MM.1S (cell line): ENCODE measurements at regions not wholly inside any gene's neighbourhood (a gene's known extent, or its start where the extent isn't known, plus 50 kb on each side); places are given as distances from the start of the nearest gene placed in this dataset.

Experiments
- EZH2 ChIP-seq: fragments of 300-600 bp; sonication (generic); optimal IDR thresholded peaks from 2 replicates; pipeline ENCODE3; 2017; ENCODE audit warnings: low read depth, mild to moderate bottlenecking, antibody characterized with exemption, low read length, mixed read lengths
- EZH2phosphoT487 ChIP-seq: fragments of 300-600 bp; sonication (generic); IDR thresholded peaks from 2 replicates; pipeline ENCODE4 v1.6.1; 2018; ENCODE audit warnings: antibody characterized with exemption, low read length
- TF ChIP-seq, protein P1 (sequence below): fragments of 300-600 bp; sonication (generic); IDR thresholded peaks from 2 replicates; pipeline ENCODE4 v1.5.1; 2016; ENCODE audit warnings: antibody characterized with exemption, low read length, mixed read lengths

DNA sequence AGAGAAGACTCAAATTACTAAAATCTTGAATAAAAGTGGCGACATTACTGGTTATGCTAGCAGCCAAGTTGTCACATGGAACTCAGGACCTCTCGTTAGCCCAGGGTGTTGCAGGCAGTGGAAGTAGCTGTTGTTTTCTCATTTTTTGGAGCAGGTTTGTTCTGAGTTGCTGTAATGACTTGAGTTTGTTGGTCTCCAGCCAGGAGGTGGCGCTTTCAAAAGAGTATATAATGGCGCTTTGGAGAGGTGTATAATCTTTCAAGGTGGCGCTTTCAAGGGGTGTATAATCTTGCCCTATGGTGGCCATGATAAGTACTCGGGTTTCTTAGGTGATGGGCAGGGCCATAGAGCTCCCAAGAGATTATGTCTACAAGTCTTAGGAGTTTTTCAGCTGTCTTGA is 632.7 kb downstream of the NTRK3 start:
- TF ChIP-seq, protein P1, sequence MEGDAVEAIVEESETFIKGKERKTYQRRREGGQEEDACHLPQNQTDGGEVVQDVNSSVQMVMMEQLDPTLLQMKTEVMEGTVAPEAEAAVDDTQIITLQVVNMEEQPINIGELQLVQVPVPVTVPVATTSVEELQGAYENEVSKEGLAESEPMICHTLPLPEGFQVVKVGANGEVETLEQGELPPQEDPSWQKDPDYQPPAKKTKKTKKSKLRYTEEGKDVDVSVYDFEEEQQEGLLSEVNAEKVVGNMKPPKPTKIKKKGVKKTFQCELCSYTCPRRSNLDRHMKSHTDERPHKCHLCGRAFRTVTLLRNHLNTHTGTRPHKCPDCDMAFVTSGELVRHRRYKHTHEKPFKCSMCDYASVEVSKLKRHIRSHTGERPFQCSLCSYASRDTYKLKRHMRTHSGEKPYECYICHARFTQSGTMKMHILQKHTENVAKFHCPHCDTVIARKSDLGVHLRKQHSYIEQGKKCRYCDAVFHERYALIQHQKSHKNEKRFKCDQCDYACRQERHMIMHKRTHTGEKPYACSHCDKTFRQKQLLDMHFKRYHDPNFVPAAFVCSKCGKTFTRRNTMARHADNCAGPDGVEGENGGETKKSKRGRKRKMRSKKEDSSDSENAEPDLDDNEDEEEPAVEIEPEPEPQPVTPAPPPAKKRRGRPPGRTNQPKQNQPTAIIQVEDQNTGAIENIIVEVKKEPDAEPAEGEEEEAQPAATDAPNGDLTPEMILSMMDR = peak; percentile 24; the same call in 1 of the 2 replicates
- no peak for TF ChIP-seq EZH2
- no peak for TF ChIP-seq EZH2phosphoT487
